ENCODE measurements at regions not wholly inside any gene's neighbourhood (a gene's known extent, or its start where the extent isn't known, plus 50 kb on each side); places are given as distances from the start of the nearest gene placed in this dataset.
A peak's percentile ranks its signal among the peaks of the same experiment; 100 is the strongest.

DNA sequence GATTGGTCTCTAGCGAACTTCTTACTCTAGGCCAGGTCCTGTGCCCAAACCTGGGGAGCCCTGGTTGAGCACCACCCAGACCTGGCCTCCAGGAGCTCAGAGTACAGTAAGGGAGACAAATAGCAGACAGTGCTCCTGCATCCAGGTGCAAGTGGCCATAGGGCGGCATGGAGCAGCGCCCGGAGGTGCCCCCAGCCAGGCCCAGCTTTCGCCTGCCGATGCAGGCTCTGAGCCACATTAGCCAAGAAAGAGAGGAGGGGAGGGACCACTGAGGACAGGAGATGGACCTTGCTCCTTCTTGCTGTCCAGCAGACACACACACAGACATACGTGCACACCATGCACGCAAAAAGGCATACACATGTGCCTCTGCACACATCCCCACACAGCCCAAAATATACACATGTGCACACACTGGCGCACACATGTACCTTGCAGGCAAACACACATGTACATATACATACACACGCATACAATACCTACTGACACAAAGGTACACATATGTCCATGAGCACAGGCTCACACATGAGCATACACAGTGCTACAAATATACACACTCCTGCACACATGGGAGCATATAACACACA, 68.7 kb upstream of the FGF3 start:
- TF ChIP-seq RXRB (CRISPR knock-in tag; IDR thresholded peaks at IDR 0.05; ENCODE audit: borderline replicate concordance): no peak
- TF ChIP-seq, protein P1, sequence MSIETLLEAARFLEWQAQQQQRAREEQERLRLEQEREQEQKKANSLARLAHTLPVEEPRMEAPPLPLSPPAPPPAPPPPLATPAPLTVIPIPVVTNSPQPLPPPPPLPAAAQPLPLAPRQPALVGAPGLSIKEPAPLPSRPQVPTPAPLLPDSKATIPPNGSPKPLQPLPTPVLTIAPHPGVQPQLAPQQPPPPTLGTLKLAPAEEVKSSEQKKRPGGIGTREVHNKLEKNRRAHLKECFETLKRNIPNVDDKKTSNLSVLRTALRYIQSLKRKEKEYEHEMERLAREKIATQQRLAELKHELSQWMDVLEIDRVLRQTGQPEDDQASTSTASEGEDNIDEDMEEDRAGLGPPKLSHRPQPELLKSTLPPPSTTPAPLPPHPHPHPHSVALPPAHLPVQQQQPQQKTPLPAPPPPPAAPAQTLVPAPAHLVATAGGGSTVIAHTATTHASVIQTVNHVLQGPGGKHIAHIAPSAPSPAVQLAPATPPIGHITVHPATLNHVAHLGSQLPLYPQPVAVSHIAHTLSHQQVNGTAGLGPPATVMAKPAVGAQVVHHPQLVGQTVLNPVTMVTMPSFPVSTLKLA (IDR thresholded peaks at IDR 0.05): peak; percentile 90
- Histone ChIP-seq H3K27me3 (ENCODE audit: control insufficient read depth in 1 of 2, insufficient read depth in 2 of 2, low read length in 2 of 2) (peaks cover 4 to 55% of the 10 kb centered on the region in 2 experiments; a peak in 3 of 5 replicates), H3K36me3 (replicated peaks in 1 of 2; ENCODE audit: control insufficient read depth in 1 of 2, insufficient read depth in 2 of 2, low read length in 2 of 2) (no peaks in the 10 kb centered on the region), H3K9ac (ENCODE audit: insufficient read depth, low read depth, low read length) (no peak overlapping the region), H3K79me2 (ENCODE audit: insufficient read depth, low read length) (no peaks in the 10 kb centered on the region), H3K9me3 (ENCODE audit: low read length) (no peaks in the 10 kb centered on the region), H3K4me3 (replicated peaks in 1 of 3; ENCODE audit: insufficient read depth in 1 of 3, low read depth in 2 of 3, low read length in 3 of 3) (no peak overlapping the region), H4K20me1 (ENCODE audit: insufficient read depth, low read length) (no peaks in the 10 kb centered on the region), H3K27ac (ENCODE audit: extremely low read length, insufficient read depth, low read length) (no peak overlapping the region), H3K4me2 (ENCODE audit: low read depth, low read length) (no peak overlapping the region), H2AFZ (ENCODE audit: low read length) (no peak overlapping the region), H3K4me1 (ENCODE audit: insufficient read depth, low read length) (peaks cover 28% of the 10 kb centered on the region)
- CTCF ChIA-PET (ENCODE audit: low intra/inter-chr PET ratio, low total read pairs): interaction anchor here (2.7 kb wide), 1 partner anchor 202 kb away, joined by 20 read pairs; no protein-coding TSS in a partner anchor
- BruUV-seq (replicated peaks): no TSS peak
- POLR2A ChIA-PET: no interaction called here
- no peak for FAIRE-seq
- intact Hi-C loops (cut with micrococcal nuclease; ENCODE audit: unreplicated experiment): loop anchor here (1.0 kb wide), 1 partner anchor 202 kb away; no protein-coding TSS in a partner anchor
- DNase-seq (ENCODE audit: low spot score): no peak
- 25% methylated on average over 3 of the region's 10 CpGs for whole genome bisulfite sequencing (ENCODE audit: low lambda C conversion rate)
- in situ Hi-C loops (cut with HindIII; ENCODE audit: extremely low pct_ligation_motif_present, low pct_unique_long_range_greater_than_20kb): loop anchor here (5.0 kb wide), 1 partner anchor 201 kb away; no protein-coding TSS in a partner anchor
- ATAC-seq: no peak

DNA sequence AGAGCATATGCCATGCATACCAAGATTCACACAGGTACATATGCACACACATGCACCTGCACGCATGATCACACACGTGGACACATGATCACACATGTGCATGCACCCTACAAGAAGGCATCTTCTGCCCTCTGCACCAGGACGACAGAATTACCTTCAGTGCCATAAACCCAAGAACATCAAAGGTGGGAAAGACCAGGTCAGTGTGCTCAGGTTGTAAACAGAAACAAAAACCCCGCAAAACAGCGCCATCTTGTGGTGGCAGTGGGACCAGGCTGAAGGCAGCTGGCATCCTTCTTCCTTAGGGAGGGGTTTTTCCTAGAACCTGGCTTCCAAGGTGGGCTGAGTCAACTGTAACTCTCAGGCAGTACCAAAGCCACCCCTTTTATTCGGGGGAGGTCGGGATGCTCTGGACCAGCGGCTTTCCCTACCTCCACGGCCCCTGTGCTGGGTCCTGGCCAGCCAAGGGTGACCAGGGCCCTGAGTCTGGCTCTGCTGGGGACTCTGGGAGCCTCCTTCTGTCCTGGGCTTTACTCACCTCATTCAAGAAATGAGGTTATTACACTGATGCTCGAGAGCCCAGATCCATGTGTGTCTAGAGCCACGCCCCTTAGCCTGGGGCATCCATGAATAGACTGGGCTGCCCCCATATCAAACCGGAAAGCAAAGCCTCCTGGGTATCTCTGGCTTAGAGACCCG, 69.4 kb upstream of the FGF3 start:
- POLR2A ChIA-PET: no interaction called here
- H3K4me2 ChIP-seq (ENCODE audit: low read depth, low read length): no peak overlapping the region
- in situ Hi-C loops (cut with HindIII; ENCODE audit: extremely low pct_ligation_motif_present, low pct_unique_long_range_greater_than_20kb): loop anchor here (5.0 kb wide), 1 partner anchor 201 kb away; no protein-coding TSS in a partner anchor
- H2AFZ ChIP-seq (ENCODE audit: low read length): no peak overlapping the region
- no peaks in the 10 kb centered on the region for H3K36me3 ChIP-seq (replicated peaks in 1 of 2; ENCODE audit: control insufficient read depth in 1 of 2, insufficient read depth in 2 of 2, low read length in 2 of 2)
- intact Hi-C loops (cut with micrococcal nuclease; ENCODE audit: unreplicated experiment): loop anchor here (1.0 kb wide), 1 partner anchor 202 kb away; no protein-coding TSS in a partner anchor
- no TSS peak for BruUV-seq (replicated peaks)
- H3K79me2 ChIP-seq (ENCODE audit: insufficient read depth, low read length): no peaks in the 10 kb centered on the region
- ATAC-seq: peak; percentile 60
- H3K4me3 ChIP-seq (replicated peaks in 1 of 3; ENCODE audit: insufficient read depth in 1 of 3, low read depth in 2 of 3, low read length in 3 of 3): no peak overlapping the region
- CTCF ChIA-PET (ENCODE audit: low intra/inter-chr PET ratio, low total read pairs): interaction anchor here (2.7 kb wide), 1 partner anchor 203 kb away, joined by 20 read pairs; no protein-coding TSS in a partner anchor
- 33% methylated on average over 4 of the region's 13 CpGs for WGBS (ENCODE audit: low lambda C conversion rate)
- H3K27ac ChIP-seq (ENCODE audit: extremely low read length, insufficient read depth, low read length): no peak overlapping the region
- peaks cover 4 to 54% of the 10 kb centered on the region in 2 experiments; a peak in 3 of 5 replicates for H3K27me3 ChIP-seq (ENCODE audit: control insufficient read depth in 1 of 2, insufficient read depth in 2 of 2, low read length in 2 of 2)
- H4K20me1 ChIP-seq (ENCODE audit: insufficient read depth, low read length): no peaks in the 10 kb centered on the region
- H3K9me3 ChIP-seq (ENCODE audit: low read length): no peaks in the 10 kb centered on the region
- H3K9ac ChIP-seq (ENCODE audit: insufficient read depth, low read depth, low read length): no peak overlapping the region
- peak; percentile 77 for FAIRE-seq
- peak; percentile 52 for DNase-seq (ENCODE audit: low spot score)
- peaks cover 29% of the 10 kb centered on the region for H3K4me1 ChIP-seq (ENCODE audit: insufficient read depth, low read length)
- no peak for TF ChIP-seq TAF1 (CRISPR knock-in tag; IDR thresholded peaks at IDR 0.05)
- no peak for TF ChIP-seq FOXM1 (CRISPR knock-in tag; IDR thresholded peaks at IDR 0.05)
- peak; percentile 30; the same call in 1 of the 2 replicates for TF ChIP-seq PATZ1 (CRISPR knock-in tag; IDR thresholded peaks at IDR 0.05)
- TF ChIP-seq FOSL2 (CRISPR knock-in tag; IDR thresholded peaks at IDR 0.05): no peak
- TF ChIP-seq ZNF781 (CRISPR knock-in tag; IDR thresholded peaks at IDR 0.05; ENCODE audit: borderline replicate concordance, not compliant biosample characterization): no peak
- TF ChIP-seq ATF6 (CRISPR knock-in tag; conservative IDR thresholded peaks at IDR 0.05): no peak
- no peak for TF ChIP-seq NR1H2 (CRISPR knock-in tag; IDR thresholded peaks at IDR 0.05; ENCODE audit: borderline replicate concordance, low read depth)
- no peak for TF ChIP-seq SNAPC2 (CRISPR knock-in tag; IDR thresholded peaks at IDR 0.05)
- no peak for TF ChIP-seq NFYB (CRISPR knock-in tag; IDR thresholded peaks at IDR 0.05)

All from HepG2 (cell line).